Prostate gland (tissue), 2 donors: ENCODE measurements at regions not wholly inside any gene's neighbourhood (a gene's known extent, or its start where the extent isn't known, plus 50 kb on each side); places are given as distances from the start of the nearest gene placed in this dataset.

Source experiments
- DNase-seq: peaks from one replicate; pipeline ENCODE4 v3.0.0-alpha.2; 2019; ENCODE audit warnings: low spot score
- H3K27ac ChIP-seq, 2 donors: fragments of 200-600 bp; sonication (generic); 2 replicates each; pipeline ENCODE4 v1.5.1; 2017 to 2019
- H3K27me3 ChIP-seq: fragments of 200-600 bp; sonication (generic); replicated peaks from 2 replicates; pipeline ENCODE4 v1.5.1; 2019; ENCODE audit not compliant: insufficient read depth
- H3K36me3 ChIP-seq, 2 donors: fragments of 200-600 bp; sonication (generic); 1 replicate in 1 of 2; 2 replicates in 1 of 2; pipeline versions ENCODE4 v1.5.1 to v1.8.1; 2017 to 2019
- H3K4me1 ChIP-seq: fragments of 200-600 bp; sonication (generic); replicated peaks from 2 replicates; pipeline ENCODE4 v1.5.1; 2019
- H3K4me3 ChIP-seq, 2 donors: fragments of 200-600 bp; sonication (generic); 2 replicates each; pipeline ENCODE4 v1.5.1; 2017 to 2019
- H3K9me3 ChIP-seq: fragments of 200-600 bp; sonication (generic); 2 replicates; pipeline ENCODE4 v1.5.1; 2017
- CTCF ChIP-seq, 4 experiments: fragments of 200-600 bp in 2 of 4; fragments of 450-650 bp in 2 of 4; sonication (generic) in 2 of 4; IDR thresholded peaks; 1 replicate in 3 of 4; 2 replicates in 1 of 4; pipeline ENCODE4 v1.5.1; 2016 to 2019; ENCODE audit warnings: antibody characterized with exemption in 4 of 4, mild to moderate bottlenecking in 2 of 4, moderate library complexity in 2 of 4
- POLR2A ChIP-seq: fragments of 450-650 bp; IDR thresholded peaks from one replicate; pipeline ENCODE4 v1.6.1; 2016; ENCODE audit warnings: antibody characterized with exemption, mild to moderate bottlenecking
- POLR2AphosphoS5 ChIP-seq: sonication (generic); formaldehyde crosslinking; IDR thresholded peaks from one replicate; pipeline ENCODE4 v1.6.1; 2017; ENCODE audit warnings: antibody characterized with exemption
- WGBS: methylation state at CpG from one replicate; pipeline ENCODE4 v1.1.5; 2018; 5-methylcytosine and 5-hydroxymethylcytosine counted together
- intact Hi-C: fragments of 100-400 bp; cut with DNase I; formaldehyde crosslinking; loops from one replicate; pipeline ENCODE4 v1.14.2; 2022

- 88% methylated on average over 7 of the region's 7 CpGs for WGBS
Observed at GRCh38 chr16:55240888-55241287, 83.1 kb upstream of the IRX6 start.

GRCh38 chr16:55242667-55243066, 81.3 kb upstream of the IRX6 start:
- intact Hi-C loops = no loop called here
- no peaks in the 10 kb centered on the region for H3K4me1 ChIP-seq
- H3K4me3 ChIP-seq = no peak overlapping the region
- no peak for DNase-seq
- TF ChIP-seq POLR2A (no peak), POLR2AphosphoS5 (no peak), CTCF (IDR thresholded peaks at IDR 0.05) (no peak)
- H3K36me3 ChIP-seq = no peaks in the 10 kb centered on the region
- no peaks in the 10 kb centered on the region for H3K9me3 ChIP-seq
- H3K27me3 ChIP-seq = no peaks in the 10 kb centered on the region
- WGBS = 75% methylated on average over 3 of the region's 3 CpGs
- no peak overlapping the region for H3K27ac ChIP-seq

More at GRCh38 chr16:55240888-55241287, 83.1 kb upstream of the IRX6 start:
- H3K4me3 ChIP-seq = no peak overlapping the region
- no peaks in the 10 kb centered on the region for H3K9me3 ChIP-seq
- intact Hi-C loops = no loop called here
- H3K27ac ChIP-seq = no peak overlapping the region
- no peaks in the 10 kb centered on the region for H3K27me3 ChIP-seq
- no peak for DNase-seq
- no peaks in the 10 kb centered on the region for H3K4me1 ChIP-seq
- no peaks in the 10 kb centered on the region for H3K36me3 ChIP-seq
- no peak for TF ChIP-seq POLR2AphosphoS5
- TF ChIP-seq CTCF (IDR thresholded peaks at IDR 0.05) = no peak
- TF ChIP-seq POLR2A = no peak

- Histone ChIP-seq H3K36me3 (no peaks in the 10 kb centered on the region), H3K4me3 (no peak overlapping the region), H3K27ac (no peak overlapping the region), H3K4me1 (no peaks in the 10 kb centered on the region), H3K27me3 (no peaks in the 10 kb centered on the region), H3K9me3 (no peaks in the 10 kb centered on the region)
- intact Hi-C loops = no loop called here
- no peak for TF ChIP-seq POLR2AphosphoS5
- no peak for TF ChIP-seq POLR2A
- TF ChIP-seq CTCF (IDR thresholded peaks at IDR 0.05) = no peak
- DNase-seq = no peak
- WGBS = 72% methylated on average over 1 of the region's 1 CpG
Observed at GRCh38 chr16:55248058-55248457, 75.9 kb upstream of the IRX6 start.

- no peaks in the 10 kb centered on the region for H3K27me3 ChIP-seq
- no peak overlapping the region for H3K27ac ChIP-seq
- H3K36me3 ChIP-seq = no peaks in the 10 kb centered on the region
- intact Hi-C loops = no loop called here
- no peaks in the 10 kb centered on the region for H3K4me1 ChIP-seq
- no peak overlapping the region for H3K4me3 ChIP-seq
- H3K9me3 ChIP-seq = no peaks in the 10 kb centered on the region
- WGBS = 57% methylated on average over 8 of the region's 8 CpGs
- TF ChIP-seq CTCF (IDR thresholded peaks at IDR 0.05) (no peak), POLR2A (no peak), POLR2AphosphoS5 (no peak)
- no peak for DNase-seq
Observed at GRCh38 chr16:55248494-55248893, 75.5 kb upstream of the IRX6 start.

- Histone ChIP-seq H3K27ac (no peak overlapping the region), H3K4me1 (no peaks in the 10 kb centered on the region), H3K9me3 (no peaks in the 10 kb centered on the region), H3K36me3 (no peaks in the 10 kb centered on the region), H3K27me3 (no peaks in the 10 kb centered on the region), H3K4me3 (no peak overlapping the region)
- intact Hi-C loops = no loop called here
- 82% methylated on average over 2 of the region's 2 CpGs for WGBS
- no peak for DNase-seq
- TF ChIP-seq POLR2AphosphoS5 (no peak), POLR2A (no peak), CTCF (IDR thresholded peaks at IDR 0.05) (no peak)
Observed at GRCh38 chr16:55249361-55249760, 74.6 kb upstream of the IRX6 start.
